ENCODE measurements at regions not wholly inside any gene's neighbourhood (a gene's known extent, or its start where the extent isn't known, plus 50 kb on each side); places are given as distances from the start of the nearest gene placed in this dataset.

DNA sequence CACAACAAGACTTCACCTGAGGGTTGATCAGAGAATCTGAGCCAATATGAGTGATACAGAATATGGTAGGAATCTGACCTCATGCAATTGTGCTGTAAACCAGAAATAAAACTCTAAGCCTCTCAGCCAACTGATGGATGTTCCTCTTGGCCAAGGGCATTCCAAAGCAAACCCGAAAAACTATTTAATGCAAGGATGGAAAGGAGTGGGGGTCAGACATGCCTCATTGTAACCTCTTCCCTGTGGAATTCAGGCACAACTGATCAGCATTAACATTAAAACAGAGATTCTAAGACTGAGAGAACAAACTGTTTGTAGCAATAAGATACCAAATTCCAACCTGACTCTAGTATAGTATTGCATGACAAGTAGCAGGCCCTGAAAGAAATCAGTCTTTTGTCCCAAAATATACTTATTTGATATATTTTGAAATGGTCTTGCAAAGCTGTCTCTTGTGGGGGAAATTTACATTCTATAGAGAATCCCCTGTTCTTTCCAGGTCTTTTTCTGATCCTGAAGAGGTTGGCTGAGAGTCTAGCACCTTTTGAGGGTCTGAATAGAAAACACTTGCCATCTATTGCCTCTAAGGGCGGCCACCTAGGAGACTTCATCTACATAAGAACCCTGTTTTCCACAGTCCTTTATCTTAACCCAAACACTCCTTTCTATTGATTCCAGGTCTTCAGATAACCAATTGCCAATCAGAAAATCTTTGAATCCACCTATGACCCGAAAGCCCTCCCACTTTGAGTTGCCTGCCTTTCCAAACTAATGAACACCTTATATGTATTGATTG, 50.4 kb upstream of the WDR11 start:
- H3K9ac ChIP-seq (ENCODE audit: low read length), result no peak overlapping the region
- H3K27ac ChIP-seq (ENCODE audit: low read length), result no peak overlapping the region
- no peak overlapping the region for H3K4me3 ChIP-seq (ENCODE audit: low read length)
- H3K4me1 ChIP-seq (ENCODE audit: low read length), result 0 out of 2 replicates have a peak, but pooled peaks cover 4% of the 10 kb centered on the region
- H3K36me3 ChIP-seq (replicated peaks; ENCODE audit: low read depth, low read length), result no peaks in the 10 kb centered on the region
- TF ChIP-seq, protein P1, sequence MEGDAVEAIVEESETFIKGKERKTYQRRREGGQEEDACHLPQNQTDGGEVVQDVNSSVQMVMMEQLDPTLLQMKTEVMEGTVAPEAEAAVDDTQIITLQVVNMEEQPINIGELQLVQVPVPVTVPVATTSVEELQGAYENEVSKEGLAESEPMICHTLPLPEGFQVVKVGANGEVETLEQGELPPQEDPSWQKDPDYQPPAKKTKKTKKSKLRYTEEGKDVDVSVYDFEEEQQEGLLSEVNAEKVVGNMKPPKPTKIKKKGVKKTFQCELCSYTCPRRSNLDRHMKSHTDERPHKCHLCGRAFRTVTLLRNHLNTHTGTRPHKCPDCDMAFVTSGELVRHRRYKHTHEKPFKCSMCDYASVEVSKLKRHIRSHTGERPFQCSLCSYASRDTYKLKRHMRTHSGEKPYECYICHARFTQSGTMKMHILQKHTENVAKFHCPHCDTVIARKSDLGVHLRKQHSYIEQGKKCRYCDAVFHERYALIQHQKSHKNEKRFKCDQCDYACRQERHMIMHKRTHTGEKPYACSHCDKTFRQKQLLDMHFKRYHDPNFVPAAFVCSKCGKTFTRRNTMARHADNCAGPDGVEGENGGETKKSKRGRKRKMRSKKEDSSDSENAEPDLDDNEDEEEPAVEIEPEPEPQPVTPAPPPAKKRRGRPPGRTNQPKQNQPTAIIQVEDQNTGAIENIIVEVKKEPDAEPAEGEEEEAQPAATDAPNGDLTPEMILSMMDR (IDR thresholded peaks at IDR 0.05; ENCODE audit: low read depth, low read length), result no peak
- TF ChIP-seq EZH2phosphoT487 (IDR thresholded peaks at IDR 0.05; ENCODE audit: low read depth), result no peak
- H3K79me2 ChIP-seq (ENCODE audit: low read length), result no peaks in the 10 kb centered on the region
- H3K27me3 ChIP-seq (ENCODE audit: low read depth, low read length), result no peaks in the 10 kb centered on the region
- H3K4me2 ChIP-seq (ENCODE audit: low read length), result no peak overlapping the region
- no peaks in the 10 kb centered on the region for H4K20me1 ChIP-seq (ENCODE audit: insufficient read depth, low read length)
- H2AFZ ChIP-seq (ENCODE audit: low read depth, low read length), result no peak overlapping the region
- no peaks in the 10 kb centered on the region for H3K9me3 ChIP-seq (ENCODE audit: insufficient read depth, low read length)
